ENCODE measurements at regions not wholly inside any gene's neighbourhood (a gene's known extent, or its start where the extent isn't known, plus 50 kb on each side); places are given as distances from the start of the nearest gene placed in this dataset.

- TF ChIP-seq CTCF (IDR thresholded peaks at IDR 0.05; ENCODE audit: extremely low read depth in 1 of 2, insufficient read depth in 1 of 2, low read depth in 1 of 2, low read length in 2 of 2): no peak
- no peak for TF ChIP-seq JUN (IDR thresholded peaks at IDR 0.05; ENCODE audit: borderline replicate concordance, insufficient read depth, insufficient read length, low read depth)
- no peak for TF ChIP-seq POLR2AphosphoS5 (IDR thresholded peaks at IDR 0.05; ENCODE audit: insufficient read depth, low read depth, low read length)
- no peak for TF ChIP-seq GATA2 (IDR thresholded peaks at IDR 0.05; ENCODE audit: insufficient read depth, insufficient read length, low read depth, low read length)
- no peak for TF ChIP-seq POLR2A (IDR thresholded peaks at IDR 0.05; ENCODE audit: low read depth, low read length)
- no peak for TF ChIP-seq MAX (IDR thresholded peaks at IDR 0.05; ENCODE audit: insufficient read depth, insufficient read length)
- TF ChIP-seq MYC (IDR thresholded peaks at IDR 0.05; ENCODE audit: low read depth, low read length): no peak
Measured at GRCh38 chr3:31285833-31286486, 246.8 kb upstream of the STT3B start.

Measured in endothelial cell of umbilical vein (primary cell).